Mesendoderm (in vitro differentiated cells): ENCODE measurements at regions not wholly inside any gene's neighbourhood (a gene's known extent, or its start where the extent isn't known, plus 50 kb on each side); places are given as distances from the start of the nearest gene placed in this dataset.
"Not testable (repeated sequence)": the region's sequence is repeated elsewhere in the genome, so short reads cannot be mapped to it uniquely, and the experiment has no call there.

Source experiments
- DNase-seq: peaks from one replicate; pipeline ENCODE4 v3.0.0; 2013
- H2AK5ac ChIP-seq: 2 replicates; pipeline ENCODE4 v1.6.1; 2013; ENCODE audit warnings: low read length, inconsistent platforms
- H2BK120ac ChIP-seq: 2 replicates; pipeline ENCODE4 v1.6.1; 2013; ENCODE audit warnings: low read depth, mild to moderate bottlenecking, low read length, moderate library complexity, mixed read lengths
- H2BK15ac ChIP-seq: replicated peaks from 2 replicates; pipeline ENCODE4 v1.6.1; 2013; ENCODE audit warnings: low read depth, mild to moderate bottlenecking, moderate library complexity
- H2BK5ac ChIP-seq: 2 replicates; pipeline ENCODE4 v1.6.1; 2013; ENCODE audit warnings: low read length, inconsistent platforms
- H3K18ac ChIP-seq: 2 replicates; pipeline ENCODE4 v1.6.1; 2013; ENCODE audit warnings: mild to moderate bottlenecking, low read length, mixed read lengths
- H3K23ac ChIP-seq: one replicate; pipeline ENCODE4 v1.6.1; 2013; ENCODE audit warnings: low read length
- H3K27ac ChIP-seq: 2 replicates; pipeline ENCODE4 v1.5.1; 2013; ENCODE audit warnings: low read depth, mild to moderate bottlenecking, inconsistent platforms, low read length, moderate library complexity
- H3K27me3 ChIP-seq: 2 replicates; pipeline ENCODE4 v1.6.1; 2013; ENCODE audit warnings: low read length, control low read depth, mild to moderate bottlenecking, inconsistent platforms; ENCODE audit not compliant: insufficient read depth, poor library complexity
- H3K36me3 ChIP-seq: 2 replicates; pipeline ENCODE4 v1.6.1; 2013; ENCODE audit warnings: low read length, inconsistent platforms; ENCODE audit not compliant: control insufficient read depth, insufficient read depth
- H3K4ac ChIP-seq: one replicate; pipeline ENCODE4 v1.6.1; 2013; ENCODE audit warnings: low read depth, mild to moderate bottlenecking, low read length, moderate library complexity
- H3K4me1 ChIP-seq: 2 replicates; pipeline ENCODE4 v1.6.1; 2013; ENCODE audit warnings: low read depth, low read length, inconsistent platforms; ENCODE audit not compliant: control insufficient read depth
- H3K4me2 ChIP-seq: 2 replicates; pipeline ENCODE4 v1.6.1; 2013; ENCODE audit warnings: low read length
- H3K4me3 ChIP-seq: 2 replicates; pipeline ENCODE4 v1.5.1; 2013; ENCODE audit warnings: mild to moderate bottlenecking, low read length
- H3K56ac ChIP-seq: one replicate; pipeline ENCODE4 v1.6.1; 2013; ENCODE audit warnings: low read length
- H3K79me1 ChIP-seq: 2 replicates; pipeline ENCODE4 v1.6.1; 2013; ENCODE audit warnings: low read length, inconsistent platforms
- H3K79me2 ChIP-seq: 2 replicates; pipeline ENCODE4 v1.6.1; 2013; ENCODE audit warnings: mild to moderate bottlenecking, low read length; ENCODE audit not compliant: control insufficient read depth, insufficient read depth
- H3K9ac ChIP-seq: 2 replicates; pipeline ENCODE4 v1.6.1; 2013; ENCODE audit warnings: low read length, inconsistent platforms
- H4K5ac ChIP-seq: one replicate; pipeline ENCODE4 v1.6.1; 2013; ENCODE audit warnings: low read length
- H4K8ac ChIP-seq: one replicate; pipeline ENCODE4 v1.6.1; 2013; ENCODE audit warnings: low read depth, mild to moderate bottlenecking, control low read depth, low read length, moderate library complexity
- WGBS: extraction: QIAGEN DNeasy Blood & Tissue Kit; methylation state at CpG from one replicate; pipeline ENCODE4 v1.1.7; 2013; ENCODE audit warnings: low lambda C conversion rate, missing lambda C conversion rate; ENCODE audit not compliant: insufficient coverage; ENCODE audit errors: extremely low coverage; 5-methylcytosine and 5-hydroxymethylcytosine counted together

- not testable (repeated sequence) for H2BK120ac ChIP-seq, H3K56ac ChIP-seq, H3K9ac ChIP-seq, H2AK5ac ChIP-seq, H3K4ac ChIP-seq, H2BK15ac ChIP-seq, H3K4me2 ChIP-seq, H3K18ac ChIP-seq, H3K4me1 ChIP-seq, DNase-seq, H3K27ac ChIP-seq, H2BK5ac ChIP-seq, H3K79me2 ChIP-seq, H3K36me3 ChIP-seq, H3K23ac ChIP-seq, H4K5ac ChIP-seq, H3K79me1 ChIP-seq, H3K27me3 ChIP-seq, H4K8ac ChIP-seq, H3K4me3 ChIP-seq
- no CpG with 5 or more reads among the region's 5 CpGs for WGBS
Measured at GRCh38 chr18:1083675-1084074, 179.0 kb downstream of the ADCYAP1 start.

DNA sequence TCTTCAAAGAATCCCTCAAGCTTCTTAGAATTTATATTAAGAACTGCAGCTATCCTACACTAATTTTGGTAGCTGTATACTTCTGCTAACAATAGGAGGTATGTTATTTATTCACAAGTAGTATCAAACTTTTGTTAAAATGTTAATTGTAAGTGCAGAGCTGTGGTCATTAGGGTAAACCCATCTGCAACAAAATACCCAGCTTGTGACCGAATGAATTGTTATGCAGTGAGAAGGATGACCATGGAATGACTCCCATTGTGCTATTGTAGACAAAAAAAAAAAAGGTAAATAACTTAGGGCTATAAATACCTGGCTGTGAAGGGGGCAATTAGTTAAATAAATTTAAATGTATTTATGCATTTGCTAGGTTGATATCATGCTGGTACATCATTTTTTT, 186.1 kb downstream of the ADCYAP1 start:
- Histone ChIP-seq H3K27ac (no peak overlapping the region), H3K4ac (no peak overlapping the region), H3K79me1 (no peaks in the 10 kb centered on the region), H3K36me3 (no peaks in the 10 kb centered on the region), H3K9ac (no peak overlapping the region), H2AK5ac (no peak overlapping the region), H3K79me2 (no peaks in the 10 kb centered on the region), H2BK15ac (no peak overlapping the region), H4K5ac (no peak overlapping the region), H3K27me3 (no peaks in the 10 kb centered on the region), H2BK5ac (no peak overlapping the region), H3K4me1 (no peaks in the 10 kb centered on the region), H3K18ac (no peak overlapping the region), H3K4me2 (no peak overlapping the region), H3K4me3 (no peak overlapping the region), H3K56ac (no peak overlapping the region), H4K8ac (no peak overlapping the region), H2BK120ac (no peak overlapping the region), H3K23ac (no peak overlapping the region)
- peak; percentile 4 for DNase-seq
- WGBS, result no CpG with 5 or more reads among the region's 1 CpG

- H4K5ac ChIP-seq, result no peak overlapping the region
- no peak overlapping the region for H3K56ac ChIP-seq
- no peak overlapping the region for H3K23ac ChIP-seq
- H2BK120ac ChIP-seq, result no peak overlapping the region
- H3K27me3 ChIP-seq, result no peaks in the 10 kb centered on the region
- no peak overlapping the region for H2BK5ac ChIP-seq
- no peaks in the 10 kb centered on the region for H3K4me1 ChIP-seq
- H3K36me3 ChIP-seq, result no peaks in the 10 kb centered on the region
- H2BK15ac ChIP-seq, result no peak overlapping the region
- H3K79me2 ChIP-seq, result no peaks in the 10 kb centered on the region
- no peak overlapping the region for H3K4me2 ChIP-seq
- no peak overlapping the region for H3K18ac ChIP-seq
- no peak overlapping the region for H3K27ac ChIP-seq
- peak; percentile 42 for DNase-seq
- H4K8ac ChIP-seq, result no peak overlapping the region
- H3K79me1 ChIP-seq, result no peaks in the 10 kb centered on the region
- no peak overlapping the region for H3K9ac ChIP-seq
- H2AK5ac ChIP-seq, result no peak overlapping the region
- H3K4ac ChIP-seq, result no peak overlapping the region
- H3K4me3 ChIP-seq, result no peak overlapping the region
- WGBS, result no CpG with 5 or more reads among the region's 5 CpGs
Measured at GRCh38 chr18:1092228-1092627, 187.6 kb downstream of the ADCYAP1 start.

DNA sequence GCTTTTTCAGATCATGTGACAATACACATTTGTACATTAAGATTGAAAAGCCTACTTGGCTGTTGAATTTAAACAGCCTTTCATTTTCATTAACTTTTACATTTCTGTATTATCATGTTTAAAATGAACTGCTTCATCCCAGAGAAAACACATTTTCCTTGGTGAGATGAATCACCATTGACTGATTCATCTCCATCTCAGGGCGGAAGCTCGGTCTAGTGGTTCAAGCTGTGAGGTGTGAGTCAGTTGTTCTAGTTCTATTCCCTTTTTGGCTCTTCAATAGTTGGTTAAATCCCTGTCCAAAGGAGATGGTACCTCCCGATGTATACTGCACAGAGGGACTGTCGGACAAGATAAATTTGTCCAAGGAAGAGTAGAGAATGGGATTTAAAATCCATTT, 189.7 kb downstream of the ADCYAP1 start:
- H3K4me2 ChIP-seq, result no peak overlapping the region
- no peak overlapping the region for H3K4ac ChIP-seq
- no peak overlapping the region for H2BK15ac ChIP-seq
- H2BK5ac ChIP-seq, result no peak overlapping the region
- no peak overlapping the region for H3K56ac ChIP-seq
- no peaks in the 10 kb centered on the region for H3K36me3 ChIP-seq
- DNase-seq, result no peak
- H3K9ac ChIP-seq, result no peak overlapping the region
- no peak overlapping the region for H2AK5ac ChIP-seq
- H4K8ac ChIP-seq, result no peak overlapping the region
- H3K27ac ChIP-seq, result no peak overlapping the region
- H2BK120ac ChIP-seq, result no peak overlapping the region
- H3K79me2 ChIP-seq, result no peaks in the 10 kb centered on the region
- H3K23ac ChIP-seq, result no peak overlapping the region
- WGBS, result no CpG with 5 or more reads among the region's 4 CpGs
- no peak overlapping the region for H3K18ac ChIP-seq
- no peak overlapping the region for H4K5ac ChIP-seq
- H3K79me1 ChIP-seq, result no peaks in the 10 kb centered on the region
- H3K4me1 ChIP-seq, result no peaks in the 10 kb centered on the region
- H3K4me3 ChIP-seq, result no peak overlapping the region
- no peaks in the 10 kb centered on the region for H3K27me3 ChIP-seq

GRCh38 chr18:1097991-1098735, 193.5 kb downstream of the ADCYAP1 start:
- DNase-seq, H3K79me2 ChIP-seq, H3K23ac ChIP-seq, H3K4me2 ChIP-seq, H3K79me1 ChIP-seq, H3K4me1 ChIP-seq, H2BK15ac ChIP-seq, H3K27me3 ChIP-seq, H2BK120ac ChIP-seq, H3K36me3 ChIP-seq, H4K8ac ChIP-seq, H3K4ac ChIP-seq, H3K56ac ChIP-seq, H3K9ac ChIP-seq, H3K27ac ChIP-seq, H3K4me3 ChIP-seq, H2AK5ac ChIP-seq, H2BK5ac ChIP-seq, H4K5ac ChIP-seq, H3K18ac ChIP-seq: not testable (repeated sequence)
- no CpG with 5 or more reads among the region's 51 CpGs for WGBS

DNA sequence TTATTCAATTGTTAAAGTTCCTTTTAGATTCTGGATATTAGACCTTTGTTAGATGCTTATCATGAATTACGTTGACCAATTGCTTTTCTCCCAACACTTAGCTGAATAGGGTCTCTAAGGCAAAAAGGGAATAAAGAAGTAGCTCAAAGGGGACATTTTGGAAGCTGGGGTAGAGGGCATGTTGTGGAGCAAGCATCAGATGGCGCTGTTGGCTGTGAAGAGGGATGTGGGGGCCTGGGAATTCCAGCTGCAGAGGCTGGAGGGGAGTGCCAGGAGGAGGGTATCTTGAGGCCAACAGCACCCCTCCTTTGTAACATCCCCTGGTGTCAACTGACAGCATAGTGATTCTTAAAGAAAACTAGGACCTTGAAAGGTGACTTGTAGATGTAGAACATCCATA, 198.2 kb downstream of the ADCYAP1 start:
- DNase-seq, result no peak
- H3K27ac ChIP-seq, result no peak overlapping the region
- WGBS, result no CpG with 5 or more reads among the region's 2 CpGs

More for the DNA sequence above, 198.2 kb downstream of the ADCYAP1 start:
- Histone ChIP-seq H2BK15ac (no peak overlapping the region), H3K36me3 (no peaks in the 10 kb centered on the region), H3K4me2 (no peak overlapping the region), H3K4ac (no peak overlapping the region), H2BK120ac (no peak overlapping the region), H3K56ac (no peak overlapping the region), H3K9ac (no peak overlapping the region), H4K8ac (no peak overlapping the region), H3K27me3 (no peaks in the 10 kb centered on the region), H3K4me1 (no peaks in the 10 kb centered on the region), H2BK5ac (no peak overlapping the region), H3K18ac (no peak overlapping the region), H3K23ac (no peak overlapping the region), H3K79me2 (no peaks in the 10 kb centered on the region), H3K4me3 (no peak overlapping the region), H2AK5ac (no peak overlapping the region), H3K79me1 (no peaks in the 10 kb centered on the region), H4K5ac (no peak overlapping the region)
